Neural progenitor cell (in vitro differentiated cells): ENCODE measurements at regions not wholly inside any gene's neighbourhood (a gene's known extent, or its start where the extent isn't known, plus 50 kb on each side); places are given as distances from the start of the nearest gene placed in this dataset.
"Not testable (repeated sequence)": the region's sequence is repeated elsewhere in the genome, so short reads cannot be mapped to it uniquely, and the experiment has no call there.

ENCODE experiments used
- DNase-seq: peaks from one replicate; pipeline ENCODE4 v3.0.0-alpha.2; 2016; ENCODE audit warnings: low spot score
- H2AFZ ChIP-seq: fragments of 200-600 bp; sonication (generic); replicated peaks from 2 replicates; pipeline ENCODE4 v1.6.1; 2016; ENCODE audit warnings: antibody characterized with exemption
- H3F3A ChIP-seq: fragments of 200-600 bp; sonication (generic); 2 replicates; pipeline ENCODE4 v1.6.1; 2016; ENCODE audit warnings: antibody characterized with exemption, low read depth
- H3K27ac ChIP-seq: fragments of 200-600 bp; sonication (generic); 2 replicates; pipeline ENCODE4 v1.5.1; 2016; ENCODE audit warnings: mild to moderate bottlenecking
- H3K27me3 ChIP-seq: fragments of 200-600 bp; sonication (generic); 2 replicates; pipeline ENCODE4 v1.6.1; 2016; ENCODE audit warnings: mild to moderate bottlenecking, moderate library complexity
- H3K36me3 ChIP-seq: fragments of 200-600 bp; sonication (generic); 2 replicates; pipeline ENCODE4 v1.5.1; 2016
- H3K4me1 ChIP-seq: fragments of 200-600 bp; sonication (generic); 2 replicates; pipeline ENCODE4 v1.6.1; 2016; ENCODE audit warnings: mixed run types
- H3K4me2 ChIP-seq: fragments of 200-600 bp; sonication (generic); 2 replicates; pipeline ENCODE4 v1.6.1; 2016
- H3K4me3 ChIP-seq: fragments of 200-600 bp; sonication (generic); 2 replicates; pipeline ENCODE4 v1.5.1; 2016
- H3K79me2 ChIP-seq: fragments of 200-600 bp; sonication (generic); 2 replicates; pipeline ENCODE4 v1.6.1; 2016; ENCODE audit warnings: low read depth
- H3K9ac ChIP-seq: fragments of 200-600 bp; sonication (generic); 2 replicates; pipeline ENCODE4 v1.6.1; 2016
- H3K9me3 ChIP-seq: fragments of 200-600 bp; sonication (generic); 2 replicates; pipeline ENCODE4 v1.5.1; 2016; ENCODE audit warnings: low read depth
- H4K20me1 ChIP-seq: fragments of 200-600 bp; sonication (generic); 2 replicates; pipeline ENCODE4 v1.6.1; 2016; ENCODE audit warnings: low read depth
- H3K27ac Mint-ChIP-seq: 3 replicates; pipeline ENCODE4 v1.8.0; 2021; ENCODE audit warnings: mixed read lengths
- H3K27me3 Mint-ChIP-seq: 2 replicates; pipeline ENCODE4 v1.8.0; 2022; ENCODE audit warnings: low read depth, mild to moderate bottlenecking, inconsistent platforms, moderate library complexity, mixed read lengths; ENCODE audit not compliant: insufficient read depth
- H3K36me3 Mint-ChIP-seq: 3 replicates; pipeline ENCODE4 v1.8.0; 2021; ENCODE audit warnings: mixed read lengths
- H3K4me1 Mint-ChIP-seq: 3 replicates; pipeline ENCODE4 v1.8.0; 2021; ENCODE audit warnings: mixed read lengths
- H3K4me3 Mint-ChIP-seq: 3 replicates; pipeline ENCODE4 v1.8.0; 2021; ENCODE audit warnings: mild to moderate bottlenecking, moderate library complexity, mixed read lengths
- H3K9me3 Mint-ChIP-seq: 3 replicates; pipeline ENCODE4 v1.8.0; 2020; ENCODE audit warnings: mixed read lengths
- CTCF ChIP-seq: fragments of 200-600 bp; sonication (generic); IDR thresholded peaks from 2 replicates; pipeline ENCODE4 v1.5.1; 2017; ENCODE audit warnings: antibody characterized with exemption, mild to moderate bottlenecking
- EZH2 ChIP-seq: fragments of 200-600 bp; sonication (generic); IDR thresholded peaks from 2 replicates; pipeline ENCODE4 v1.6.1; 2017; ENCODE audit warnings: antibody characterized with exemption, mild to moderate bottlenecking, moderate library complexity
- EZH2phosphoT487 ChIP-seq: fragments of 200-600 bp; sonication (generic); IDR thresholded peaks from 2 replicates; pipeline ENCODE4 v1.6.1; 2017; ENCODE audit warnings: antibody characterized with exemption

GRCh38 chr17:63223212-63223911 is 222.7 kb downstream of the CYB561 start:
- Histone ChIP-seq H3K4me1 (no peaks in the 10 kb centered on the region), H3K9ac (no peak overlapping the region), H3F3A (no peaks in the 10 kb centered on the region), H3K4me3 (no peak overlapping the region), H3K9me3 (no peaks in the 10 kb centered on the region), H3K27me3 (no peaks in the 10 kb centered on the region), H3K27ac (no peak overlapping the region), H3K79me2 (no peaks in the 10 kb centered on the region), H2AFZ (no peak overlapping the region), H3K36me3 (no peaks in the 10 kb centered on the region), H4K20me1 (no peaks in the 10 kb centered on the region), H3K4me2 (no peak overlapping the region)
- no peak overlapping the region for H3K4me3 Mint-ChIP-seq
- no peak for DNase-seq
- H3K27ac Mint-ChIP-seq, result no peak overlapping the region
- peaks cover 16% of the 10 kb centered on the region for H3K36me3 Mint-ChIP-seq
- peaks cover 2% of the 10 kb centered on the region for H3K27me3 Mint-ChIP-seq
- H3K4me1 Mint-ChIP-seq, result no peaks in the 10 kb centered on the region
- TF ChIP-seq EZH2 (no peak), CTCF (no peak), EZH2phosphoT487 (no peak)
- peaks cover 8% of the 10 kb centered on the region for H3K9me3 Mint-ChIP-seq

GRCh38 chr17:63224644-63225043 is 221.5 kb downstream of the CYB561 start:
- Histone ChIP-seq H3K9ac (no peak overlapping the region), H3F3A (no peaks in the 10 kb centered on the region), H4K20me1 (no peaks in the 10 kb centered on the region), H3K36me3 (no peaks in the 10 kb centered on the region), H2AFZ (no peak overlapping the region), H3K27ac (no peak overlapping the region), H3K4me1 (no peaks in the 10 kb centered on the region), H3K27me3 (no peaks in the 10 kb centered on the region), H3K79me2 (no peaks in the 10 kb centered on the region), H3K4me2 (no peak overlapping the region), H3K4me3 (no peak overlapping the region), H3K9me3 (no peaks in the 10 kb centered on the region)
- no peaks in the 10 kb centered on the region for H3K4me1 Mint-ChIP-seq
- H3K36me3 Mint-ChIP-seq, result peaks cover 18% of the 10 kb centered on the region
- H3K4me3 Mint-ChIP-seq, result no peak overlapping the region
- H3K27ac Mint-ChIP-seq, result no peak overlapping the region
- peaks cover 2% of the 10 kb centered on the region for H3K27me3 Mint-ChIP-seq
- peaks cover 18% of the 10 kb centered on the region for H3K9me3 Mint-ChIP-seq
- TF ChIP-seq EZH2phosphoT487, result no peak
- TF ChIP-seq CTCF, result no peak
- TF ChIP-seq EZH2, result no peak
- DNase-seq, result no peak

GRCh38 chr17:63226720-63227119 is 219.4 kb downstream of the CYB561 start:
- H3K36me3 Mint-ChIP-seq, result peaks cover 32% of the 10 kb centered on the region
- H3K27me3 Mint-ChIP-seq, result not testable (repeated sequence)

GRCh38 chr17:63231015-63231620 is 215.0 kb downstream of the CYB561 start:
- Mint-ChIP-seq H3K9me3 (peaks cover 46% of the 10 kb centered on the region), H3K36me3 (peaks cover 46% of the 10 kb centered on the region)
- not testable (repeated sequence) for DNase-seq, H3F3A ChIP-seq, H3K79me2 ChIP-seq, H3K27me3 Mint-ChIP-seq, H2AFZ ChIP-seq, H3K4me1 Mint-ChIP-seq, H3K4me2 ChIP-seq, H3K36me3 ChIP-seq, H3K4me1 ChIP-seq, H3K27ac ChIP-seq, H3K27ac Mint-ChIP-seq, H3K4me3 Mint-ChIP-seq, H4K20me1 ChIP-seq, H3K27me3 ChIP-seq, H3K4me3 ChIP-seq, H3K9ac ChIP-seq, H3K9me3 ChIP-seq

More at GRCh38 chr17:63226720-63227119, 219.4 kb downstream of the CYB561 start:
- not testable (repeated sequence) for H3K4me2 ChIP-seq, H3K4me1 ChIP-seq, H3K27me3 ChIP-seq, H3K27ac Mint-ChIP-seq, H3K36me3 ChIP-seq, H3K79me2 ChIP-seq, H3K9me3 ChIP-seq, H3K4me3 ChIP-seq, DNase-seq, H4K20me1 ChIP-seq, H3K27ac ChIP-seq, H3F3A ChIP-seq, H2AFZ ChIP-seq, H3K4me3 Mint-ChIP-seq, H3K4me1 Mint-ChIP-seq, H3K9ac ChIP-seq
- peaks cover 34% of the 10 kb centered on the region for H3K9me3 Mint-ChIP-seq
